GM18951 (cell line): ENCODE measurements at regions not wholly inside any gene's neighbourhood (a gene's known extent, or its start where the extent isn't known, plus 50 kb on each side); places are given as distances from the start of the nearest gene placed in this dataset.
"Not testable (repeated sequence)": the region's sequence is repeated elsewhere in the genome, so short reads cannot be mapped to it uniquely, and the experiment has no call there.

Experiments
- POLR2A ChIP-seq: IDR thresholded peaks from 4 replicates; pipeline ENCODE4 v1.6.1; 2011; ENCODE audit warnings: mild to moderate bottlenecking; ENCODE audit not compliant: insufficient read length, insufficient read depth; ENCODE audit errors: extremely low read depth
- in situ Hi-C: fragments of 300-500 bp; cut with MboI; formaldehyde crosslinking; loops from one replicate; pipeline ENCODE4 v1.12.0; 2022; ENCODE audit warnings: low sequenced_read_pairs, mixed read lengths, inconsistent platforms; ENCODE audit not compliant: unreplicated experiment

DNA sequence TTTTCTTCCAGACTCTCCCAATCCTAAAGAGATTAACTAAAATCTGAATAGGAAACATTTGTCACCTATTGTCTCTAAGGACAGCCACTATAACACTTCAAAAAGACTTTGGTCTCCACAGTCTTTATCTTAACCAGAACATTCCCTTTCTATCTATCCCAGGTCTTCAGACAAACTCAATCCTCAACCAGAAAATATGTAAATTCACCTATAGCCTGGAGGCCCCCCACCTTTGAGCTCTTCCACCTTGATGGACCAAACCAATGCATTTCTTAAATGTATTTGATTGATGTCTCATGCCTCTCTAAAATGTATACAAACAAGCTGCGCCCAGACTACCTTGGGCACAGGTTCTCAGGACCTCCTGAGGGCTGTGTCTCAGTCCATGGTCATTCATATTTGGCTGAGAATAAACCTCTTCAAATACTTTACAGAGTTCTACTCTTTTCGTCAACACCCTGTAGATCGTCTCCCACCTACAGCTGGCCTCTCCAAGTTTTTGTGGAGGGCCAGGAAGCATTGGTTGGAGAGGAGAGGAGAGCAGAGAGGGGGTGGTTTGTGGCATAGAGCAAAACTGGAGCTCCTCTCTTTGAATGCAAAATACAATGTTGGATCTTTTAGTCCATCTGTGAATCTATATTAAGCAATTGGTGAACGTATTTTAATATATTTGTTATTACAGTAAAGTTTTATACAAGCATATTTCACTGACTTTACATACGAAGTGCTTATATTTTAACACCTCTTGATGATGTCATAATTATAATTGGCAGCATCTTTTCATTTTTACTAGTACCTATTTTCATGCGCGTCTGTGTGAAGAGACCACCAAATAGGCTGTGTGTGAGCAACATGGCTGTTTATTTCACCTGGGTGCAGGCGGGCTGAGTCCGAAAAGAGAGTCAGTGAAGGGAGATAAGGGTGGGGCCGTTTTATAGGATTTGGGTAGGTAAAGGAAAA, 230.7 kb upstream of the DUSP10 start:
- in situ Hi-C loops = no loop called here
- no peak for TF ChIP-seq POLR2A

DNA sequence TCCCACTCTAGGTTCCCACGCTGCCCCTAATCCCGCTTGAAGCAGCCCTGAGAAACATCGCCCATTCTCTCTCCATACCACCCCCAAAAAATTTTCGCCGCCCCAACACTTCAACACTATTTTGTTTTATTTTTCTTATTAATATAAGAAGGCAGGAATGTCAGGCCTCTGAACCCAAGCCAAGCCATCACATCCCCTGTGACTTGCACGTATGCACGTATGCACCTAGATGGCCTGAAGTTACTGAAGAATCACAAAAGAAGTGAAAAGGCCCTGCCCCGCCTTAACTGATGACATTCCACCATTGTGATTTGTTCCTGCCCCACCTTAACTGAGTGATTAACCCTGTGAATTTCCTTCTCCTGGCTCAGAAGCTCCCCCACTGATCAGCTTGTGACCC, 229.1 kb upstream of the DUSP10 start:
- in situ Hi-C loops = not testable (repeated sequence)

DNA sequence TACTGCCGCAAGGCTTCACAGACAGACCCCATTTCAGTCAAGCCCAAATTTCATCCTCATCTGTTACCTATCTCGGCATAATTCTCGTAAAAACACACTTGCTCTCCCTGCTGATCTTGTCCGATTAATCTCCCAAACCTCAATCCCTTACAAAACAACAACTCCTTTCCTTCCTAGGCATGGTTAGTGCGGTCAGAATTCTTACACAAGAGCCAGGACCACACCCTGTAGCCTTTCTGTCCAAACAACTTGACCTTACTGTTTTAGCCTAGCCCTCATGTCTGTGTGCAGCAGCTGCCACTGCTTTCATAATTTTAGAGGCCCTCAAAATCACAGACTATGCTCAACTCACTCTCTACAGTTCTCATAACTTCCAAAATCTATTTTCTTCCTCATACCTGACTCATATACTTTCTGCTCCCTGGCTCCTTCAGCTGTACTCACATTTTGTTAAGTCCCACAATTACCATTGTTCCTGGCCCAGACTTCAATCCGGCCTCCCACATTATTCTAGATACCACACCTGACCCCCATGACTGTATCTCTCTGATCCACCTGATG, 227.5 kb upstream of the DUSP10 start:
- in situ Hi-C loops = not testable (repeated sequence)

DNA sequence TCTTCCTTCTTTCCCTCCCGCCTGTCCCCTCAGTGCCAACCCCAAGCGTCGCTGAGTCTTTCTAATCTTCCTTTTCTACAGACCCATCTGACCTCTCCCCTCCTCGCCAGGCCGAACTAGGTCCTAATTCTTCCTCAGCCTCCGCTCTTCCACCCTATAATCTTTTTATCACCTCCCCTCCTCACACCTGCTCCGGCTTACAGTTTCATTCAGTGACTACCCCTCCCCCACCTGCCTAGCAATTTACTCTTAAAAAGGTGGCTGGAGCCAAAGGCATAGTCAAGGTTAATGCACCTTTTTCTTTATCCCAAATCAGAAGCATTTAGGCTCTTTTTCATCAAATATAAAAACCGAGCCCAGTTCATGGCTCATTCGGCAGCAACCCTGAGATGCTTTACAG, 225.6 kb upstream of the DUSP10 start:
- in situ Hi-C loops = not testable (repeated sequence)

DNA sequence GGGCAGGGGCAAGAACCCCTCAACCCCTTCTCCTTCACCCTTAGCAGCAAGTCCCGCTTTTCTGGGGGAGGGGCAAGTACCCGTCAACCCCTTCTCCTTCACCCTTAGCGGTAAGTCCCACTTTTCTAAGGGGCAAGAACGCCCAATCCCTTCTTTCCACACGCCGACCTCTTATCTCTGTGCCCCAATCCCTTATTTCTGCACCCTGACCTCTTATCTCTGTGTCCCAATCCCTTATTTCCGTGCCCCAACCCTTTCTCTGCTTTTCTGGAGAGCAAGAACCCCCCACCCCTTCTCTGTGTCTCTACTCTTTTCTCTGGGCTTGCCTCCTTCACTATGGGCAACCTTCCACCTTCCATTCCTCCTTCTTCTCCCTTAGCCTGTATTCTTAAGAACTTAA, 225.0 kb upstream of the DUSP10 start:
- in situ Hi-C loops = not testable (repeated sequence)

DNA sequence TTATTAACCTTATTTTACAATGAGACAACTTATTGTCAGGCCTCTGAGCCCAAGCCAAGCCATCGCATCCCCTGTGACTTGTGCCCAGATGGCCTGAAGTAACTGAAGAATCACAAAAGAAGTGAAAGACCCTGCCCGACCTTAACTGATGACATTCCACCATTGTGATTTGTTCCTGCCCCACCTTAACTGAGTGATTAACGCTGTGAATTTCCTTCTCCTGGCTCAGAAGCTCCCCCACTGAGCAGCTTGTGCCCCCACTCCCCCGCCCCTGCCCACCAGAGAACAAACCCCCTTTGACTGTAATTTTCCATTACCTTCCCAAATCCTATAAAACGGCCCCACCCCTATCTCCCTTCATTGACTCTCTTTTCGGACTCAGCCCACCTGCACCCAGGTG, 224.0 kb upstream of the DUSP10 start:
- in situ Hi-C loops = not testable (repeated sequence)

DNA sequence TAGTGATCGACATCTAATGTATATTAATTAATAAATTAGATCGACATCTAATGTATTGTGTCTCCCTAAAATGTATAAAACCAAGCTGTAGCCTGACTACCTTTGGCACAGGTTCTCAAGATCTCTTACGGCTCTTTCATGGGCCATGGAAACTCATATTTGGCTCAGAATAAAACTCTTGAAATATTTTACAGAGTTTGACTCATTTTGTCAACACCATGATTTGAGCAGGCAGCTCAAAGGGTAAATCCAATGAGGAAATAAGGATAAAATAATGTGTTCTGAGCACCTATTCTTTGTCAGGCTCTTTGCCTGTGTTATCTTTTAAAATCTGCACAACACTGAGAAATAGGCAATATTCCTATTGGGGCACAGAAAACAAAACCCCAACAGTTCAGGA, 223.4 kb upstream of the DUSP10 start:
- in situ Hi-C loops = no loop called here
- TF ChIP-seq POLR2A = no peak

DNA sequence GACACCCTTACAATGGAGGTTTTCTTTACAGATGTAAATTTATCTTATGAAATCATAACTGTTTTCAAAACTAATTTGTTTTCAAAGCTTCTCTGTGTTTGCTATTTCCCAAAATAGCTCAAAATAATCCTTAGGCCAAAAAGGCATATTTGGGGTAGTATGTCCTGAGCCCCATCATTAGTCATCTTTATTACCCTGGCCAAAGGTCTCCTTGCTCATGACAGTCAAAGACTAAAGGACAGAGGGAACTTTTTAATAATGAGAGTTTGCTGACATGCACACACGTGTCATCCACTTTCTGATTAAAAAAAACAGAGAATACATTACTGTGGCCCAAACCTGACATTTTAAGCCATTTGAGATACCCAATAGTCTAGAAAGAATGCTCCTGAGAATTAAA, 221.9 kb upstream of the DUSP10 start:
- TF ChIP-seq POLR2A = no peak
- in situ Hi-C loops = no loop called here

DNA sequence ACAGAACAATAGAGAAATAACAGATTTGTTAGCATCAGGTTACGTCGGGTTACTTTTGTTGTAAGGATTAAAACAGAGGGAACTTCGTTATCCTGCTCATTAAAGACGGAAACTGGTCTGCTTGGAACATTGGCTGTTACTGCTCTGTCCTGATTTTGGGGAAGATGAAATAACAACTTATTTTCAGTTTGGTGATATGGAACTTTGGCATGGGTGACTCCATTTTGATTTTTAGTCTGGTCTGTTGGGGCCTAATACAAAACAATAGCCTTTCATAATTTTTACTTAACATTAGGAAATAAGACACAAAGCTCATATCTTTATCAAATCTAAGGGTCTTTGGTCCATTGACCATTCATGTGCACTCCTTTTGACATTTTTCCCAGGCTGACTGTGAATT, 220.5 kb upstream of the DUSP10 start:
- in situ Hi-C loops = no loop called here
- no peak for TF ChIP-seq POLR2A

DNA sequence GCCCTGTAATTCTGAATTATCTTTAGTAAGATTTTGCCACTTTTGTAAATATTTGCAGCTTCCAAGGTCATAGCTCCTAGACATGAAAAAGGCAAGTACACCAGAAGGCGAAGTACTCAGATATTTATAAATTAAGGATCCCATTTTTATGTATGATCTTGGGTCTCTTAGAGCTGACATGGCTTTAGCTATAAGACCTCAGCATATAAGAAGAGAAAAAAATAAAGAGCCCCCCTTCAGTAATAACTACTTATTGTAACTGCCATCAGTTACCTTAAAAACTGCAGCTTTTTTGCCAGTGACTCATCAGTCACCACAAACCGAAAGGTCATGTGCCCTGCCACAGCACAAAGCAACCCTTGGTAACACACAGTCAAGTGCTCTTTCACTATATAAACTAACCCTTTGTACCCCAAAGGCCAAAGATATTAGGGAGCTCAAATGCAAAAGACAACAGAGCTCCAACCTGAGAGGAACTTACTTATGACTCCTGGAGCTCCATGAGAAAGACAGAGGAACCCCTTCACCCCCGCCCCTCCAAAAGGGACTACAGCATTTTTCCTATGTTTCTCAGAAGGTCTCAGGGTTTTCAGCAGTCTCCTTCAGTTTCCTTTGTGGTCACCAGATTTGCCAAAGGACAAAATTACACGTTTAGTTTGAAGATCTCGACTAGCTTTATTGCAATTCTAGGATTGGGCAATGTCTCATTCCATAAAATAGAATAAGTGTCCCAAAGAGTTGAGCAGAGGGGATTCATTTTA, 219.8 kb upstream of the DUSP10 start:
- no peak for TF ChIP-seq POLR2A
- in situ Hi-C loops = no loop called here

DNA sequence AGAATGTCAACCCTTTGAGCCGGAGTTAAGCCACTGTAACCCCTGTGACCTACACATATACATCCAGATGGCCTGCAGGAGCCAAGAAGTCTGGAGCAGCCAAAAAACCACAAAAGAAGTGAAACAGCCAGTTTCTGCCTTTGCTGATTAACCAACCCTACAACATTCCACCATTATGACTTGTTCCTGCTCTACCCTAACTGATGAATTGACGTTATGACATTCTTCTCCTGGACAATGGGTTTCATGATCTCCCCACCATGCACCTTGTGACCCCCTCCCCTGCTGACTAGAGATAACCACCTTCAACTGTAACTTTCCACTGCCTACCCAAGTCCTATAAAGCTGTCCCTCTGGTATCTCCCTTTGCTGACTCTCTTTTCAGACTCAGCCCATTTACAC, 216.3 kb upstream of the DUSP10 start:
- in situ Hi-C loops = not testable (repeated sequence)

DNA sequence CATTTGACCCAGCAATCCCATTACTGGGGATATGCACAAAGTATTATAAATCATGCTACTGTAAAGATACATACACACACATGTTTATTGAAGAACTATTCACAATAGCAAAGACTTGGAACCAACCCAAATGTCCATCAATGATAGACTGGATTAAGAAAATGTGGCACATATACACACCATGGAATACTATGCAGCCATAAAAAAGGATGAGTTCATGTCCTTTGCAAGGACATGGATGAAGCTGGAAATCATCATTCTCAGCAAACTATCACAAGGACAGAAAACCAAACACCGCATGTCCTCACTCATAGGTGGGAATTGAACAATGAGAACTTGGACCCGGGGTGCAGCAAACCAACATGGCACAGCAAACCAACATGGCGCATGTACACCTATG, 215.5 kb upstream of the DUSP10 start:
- in situ Hi-C loops = not testable (repeated sequence)

DNA sequence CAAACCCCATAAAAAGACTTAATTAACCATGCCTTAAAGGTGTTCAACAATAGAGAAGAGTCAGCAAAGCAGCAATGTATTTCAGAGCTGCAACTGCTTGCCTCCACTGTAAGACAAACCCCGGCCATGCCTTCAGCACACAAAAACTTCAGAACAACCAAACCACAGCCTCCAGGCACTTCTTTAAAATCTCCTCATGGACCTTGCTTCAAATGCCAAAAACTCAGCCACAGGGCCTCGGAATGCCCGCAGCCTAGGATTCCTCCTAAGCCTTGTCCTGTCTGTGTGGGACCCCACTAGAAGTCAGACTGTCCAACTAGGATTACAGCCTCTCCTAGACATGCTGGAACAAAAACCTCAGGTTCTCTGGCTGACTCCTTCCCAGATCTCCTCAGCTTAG, 208.1 kb upstream of the DUSP10 start:
- in situ Hi-C loops = no loop called here
- TF ChIP-seq POLR2A = no peak

DNA sequence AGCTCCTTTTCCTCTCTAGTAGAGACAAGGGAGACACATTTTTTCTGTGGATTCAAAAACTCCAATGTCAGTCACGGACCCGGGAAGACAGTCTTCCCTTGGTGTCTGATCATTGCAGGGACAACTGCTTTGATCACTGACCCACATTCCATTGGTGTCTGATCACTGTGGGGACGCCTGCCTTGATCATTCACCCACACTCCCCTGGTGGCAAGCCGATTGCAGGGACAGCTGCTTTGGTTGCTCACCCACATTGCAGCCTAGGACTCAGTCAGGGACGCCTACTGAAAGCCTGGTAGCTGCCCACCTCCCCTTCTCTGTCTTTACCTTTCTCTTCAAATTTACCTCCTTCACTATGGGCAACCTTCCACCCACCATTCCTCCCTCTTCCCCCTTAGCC, 206.6 kb upstream of the DUSP10 start:
- in situ Hi-C loops = no loop called here
- TF ChIP-seq POLR2A = no peak
